B cell (primary cell): ENCODE measurements at regions not wholly inside any gene's neighbourhood (a gene's known extent, or its start where the extent isn't known, plus 50 kb on each side); places are given as distances from the start of the nearest gene placed in this dataset.

ENCODE experiments used
- ATAC-seq: fragments of 200-7000 bp; cut with Tn5 transposase; one replicate; pipeline ENCODE4 v1.10.0; 2021; ENCODE audit warnings: low read depth, mild to moderate bottlenecking, moderate number of reproducible peaks, moderate library complexity
- CTCF ChIA-PET: fragments of 350-600 bp; sonication (Branson Sonifier 250); formaldehyde crosslinking; loops from one replicate; lab custom pipeline; 2021; ENCODE audit warnings: antibody characterized with exemption, inconsistent platforms; lab: Charles Lee
- POLR2A ChIA-PET: fragments of 350-600 bp; sonication (Branson Sonifier 250); formaldehyde crosslinking; loops from one replicate; lab custom pipeline; 2021; ENCODE audit warnings: antibody characterized with exemption; lab: Charles Lee
- DNase-seq: peaks from one replicate; pipeline ENCODE4 v3.0.0; 2013
- H2AFZ ChIP-seq: 2 replicates; pipeline ENCODE4 v1.6.1; 2012; ENCODE audit warnings: mild to moderate bottlenecking, low read depth, low read length; ENCODE audit not compliant: insufficient read depth, poor library complexity, severe bottlenecking
- H3K27ac ChIP-seq, 2 donors: 1 replicate in 1 of 2; 2 replicates in 1 of 2; pipeline ENCODE4 v1.5.1; 2012 to 2013; ENCODE audit warnings: low read length in 2 of 2, mild to moderate bottlenecking in 2 of 2, moderate library complexity in 1 of 2
- H3K27me3 ChIP-seq, 4 experiments: fragments of 200-600 bp in 1 of 4; sonication (generic) in 1 of 4; replicated peaks in 1 of 4; 1 replicate in 2 of 4; 2 replicates in 2 of 4; pipeline versions ENCODE4 v1.6.1 to v1.7.0; 2013 to 2016; ENCODE audit warnings: low read length in 3 of 4, mild to moderate bottlenecking in 2 of 4, mixed read lengths in 1 of 4, moderate library complexity in 1 of 4; ENCODE audit not compliant: insufficient read depth in 4 of 4, control insufficient read depth in 3 of 4; ENCODE audit errors: control extremely low read depth in 1 of 4
- H3K36me3 ChIP-seq, 2 experiments: replicated peaks in 1 of 2; 1 replicate in 1 of 2; 2 replicates in 1 of 2; pipeline versions ENCODE4 v1.6.1 to v1.7.1; 2013; ENCODE audit warnings: low read length in 1 of 2; ENCODE audit not compliant: insufficient read depth in 2 of 2, control insufficient read depth in 1 of 2; ENCODE audit errors: control extremely low read depth in 1 of 2, extremely low read depth in 1 of 2
- H3K4me1 ChIP-seq, 2 donors: fragments of 200-600 bp in 1 of 2; sonication (generic) in 1 of 2; 1 replicate in 1 of 2; 2 replicates in 1 of 2; pipeline versions ENCODE4 v1.5.1 to v1.6.1; 2013 to 2017; ENCODE audit warnings: low read length in 2 of 2; ENCODE audit not compliant: control insufficient read depth in 2 of 2, insufficient read depth in 2 of 2
- H3K4me2 ChIP-seq: replicated peaks from 2 replicates; pipeline ENCODE3; 2012; ENCODE audit warnings: mild to moderate bottlenecking, low read depth, low read length; ENCODE audit not compliant: poor library complexity, severe bottlenecking
- H3K4me3 ChIP-seq, 5 experiments: fragments of 200-600 bp in 1 of 5; sonication (generic) in 1 of 5; 1 replicate in 3 of 5; 2 replicates in 2 of 5; pipeline versions ENCODE4 v1.5.1 to v1.7.0; 2011 to 2016; ENCODE audit warnings: low read length in 4 of 5, mild to moderate bottlenecking in 4 of 5, low read depth in 2 of 5, control low read depth in 1 of 5, moderate library complexity in 1 of 5; ENCODE audit not compliant: insufficient read depth in 1 of 5; ENCODE audit errors: control extremely low read depth in 1 of 5, extremely low read depth in 1 of 5
- H3K79me2 ChIP-seq: fragments of 200-600 bp; sonication (generic); one replicate; pipeline ENCODE4 v1.6.0; 2016; ENCODE audit warnings: low read length; ENCODE audit not compliant: control insufficient read depth, insufficient read depth
- H3K9ac ChIP-seq: fragments of 200-600 bp; sonication (generic); 2 replicates; pipeline ENCODE4 v1.6.1; 2017; ENCODE audit warnings: mild to moderate bottlenecking, low read length, moderate library complexity
- H3K9me3 ChIP-seq, 3 donors: one replicate each; pipeline versions ENCODE4 v1.6.1 to v1.7.1; 2013; ENCODE audit warnings: low read length in 2 of 3; ENCODE audit not compliant: control insufficient read depth in 2 of 3, insufficient read depth in 1 of 3; ENCODE audit errors: control extremely low read depth in 1 of 3
- H4K20me1 ChIP-seq: 2 replicates; pipeline ENCODE4 v1.6.0; 2012; ENCODE audit warnings: mild to moderate bottlenecking, low read length; ENCODE audit not compliant: insufficient read depth, control insufficient read depth, poor library complexity, severe bottlenecking
- H3K27ac Mint-ChIP-seq: one replicate; pipeline ENCODE4 v1.8.0; 2021; ENCODE audit warnings: mixed read lengths
- H3K27me3 Mint-ChIP-seq: one replicate; pipeline ENCODE4 v1.8.0; 2021; ENCODE audit warnings: mixed read lengths
- H3K4me1 Mint-ChIP-seq: one replicate; pipeline ENCODE4 v1.8.0; 2021; ENCODE audit warnings: mixed read lengths
- H3K4me3 Mint-ChIP-seq: one replicate; pipeline ENCODE4 v1.8.0; 2021; ENCODE audit warnings: mixed read lengths
- H3K9me3 Mint-ChIP-seq: one replicate; pipeline ENCODE4 v1.8.0; 2022; ENCODE audit warnings: mixed read lengths; ENCODE audit not compliant: insufficient read depth
- EZH2 ChIP-seq: IDR thresholded peaks from 2 replicates; pipeline ENCODE4 v1.6.1; 2012; ENCODE audit warnings: borderline replicate concordance, low read depth, mild to moderate bottlenecking, moderate library complexity, low read length; ENCODE audit not compliant: insufficient read depth, poor library complexity, severe bottlenecking
- WGBS: methylation state at CpG from one replicate; pipeline ENCODE4 v1.1.5; 2013; ENCODE audit warnings: missing lambda C conversion rate; ENCODE audit not compliant: insufficient coverage; 5-methylcytosine and 5-hydroxymethylcytosine counted together
- intact Hi-C: fragments of 100-400 bp; cut with micrococcal nuclease; formaldehyde crosslinking; loops from one replicate; pipeline ENCODE4 v1.10.0; 2022
- TF ChIP-seq, protein P1 (sequence below): fragments of 200-600 bp; IDR thresholded peaks from one replicate; pipeline ENCODE4 v1.8.0; 2022; ENCODE audit warnings: antibody characterized with exemption, mild to moderate bottlenecking

DNA sequence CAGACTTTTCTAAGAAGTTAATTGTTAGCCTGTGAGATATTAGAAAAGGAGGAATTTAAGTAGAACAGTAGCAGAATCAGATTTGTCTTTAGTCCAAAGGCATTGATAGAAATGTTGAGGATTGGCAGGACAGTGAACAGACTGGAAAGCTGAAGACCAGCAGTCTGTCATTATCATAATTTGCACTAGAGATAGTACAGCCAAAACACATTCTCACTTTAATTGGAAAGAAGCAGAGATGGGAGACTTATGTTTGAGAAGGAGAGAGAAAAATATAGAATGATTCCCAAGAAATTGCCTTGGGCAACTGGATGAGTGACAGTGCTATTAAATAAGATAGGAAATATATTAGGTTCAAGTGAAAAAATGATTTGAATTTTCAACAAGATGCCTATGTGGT lies 755.5 kb downstream of the SLITRK5 start:
- H3K4me1 ChIP-seq: no peaks in the 10 kb centered on the region
- CTCF ChIA-PET: no interaction called here

DNA sequence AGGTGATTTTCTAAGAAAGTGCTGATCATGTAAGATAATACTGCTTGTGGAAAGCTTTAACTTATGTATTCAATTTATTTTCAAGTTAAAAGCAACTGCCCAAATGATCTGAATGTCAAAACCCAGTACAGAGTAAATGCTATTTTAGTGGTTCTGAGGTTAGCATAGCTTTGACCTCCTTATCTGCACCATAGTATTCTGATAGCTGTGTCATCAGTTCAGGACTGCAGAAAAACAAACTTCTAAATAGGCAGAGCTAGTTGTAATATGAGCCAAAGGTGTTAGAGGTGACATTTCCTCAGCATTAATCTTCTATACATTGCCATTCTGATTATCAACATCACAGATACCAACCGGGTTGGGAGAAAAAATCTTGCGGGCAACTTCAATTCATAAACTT lies 758.7 kb downstream of the SLITRK5 start:
- Histone ChIP-seq H3K79me2 (no peaks in the 10 kb centered on the region), H2AFZ (no peak overlapping the region), H3K4me2 (no peak overlapping the region), H3K27ac (no peak overlapping the region), H3K9me3 (peaks cover 3 to 8% (median 3%) of the 10 kb centered on the region in 3 donors), H3K36me3 (no peaks in the 10 kb centered on the region), H3K27me3 (no peaks in the 10 kb centered on the region), H3K4me3 (no peak overlapping the region), H4K20me1 (no peaks in the 10 kb centered on the region), H3K9ac (no peak overlapping the region), H3K4me1 (peaks cover 0 to 13% of the 10 kb centered on the region in 2 donors)
- TF ChIP-seq EZH2: no peak
- TF ChIP-seq, protein P1, sequence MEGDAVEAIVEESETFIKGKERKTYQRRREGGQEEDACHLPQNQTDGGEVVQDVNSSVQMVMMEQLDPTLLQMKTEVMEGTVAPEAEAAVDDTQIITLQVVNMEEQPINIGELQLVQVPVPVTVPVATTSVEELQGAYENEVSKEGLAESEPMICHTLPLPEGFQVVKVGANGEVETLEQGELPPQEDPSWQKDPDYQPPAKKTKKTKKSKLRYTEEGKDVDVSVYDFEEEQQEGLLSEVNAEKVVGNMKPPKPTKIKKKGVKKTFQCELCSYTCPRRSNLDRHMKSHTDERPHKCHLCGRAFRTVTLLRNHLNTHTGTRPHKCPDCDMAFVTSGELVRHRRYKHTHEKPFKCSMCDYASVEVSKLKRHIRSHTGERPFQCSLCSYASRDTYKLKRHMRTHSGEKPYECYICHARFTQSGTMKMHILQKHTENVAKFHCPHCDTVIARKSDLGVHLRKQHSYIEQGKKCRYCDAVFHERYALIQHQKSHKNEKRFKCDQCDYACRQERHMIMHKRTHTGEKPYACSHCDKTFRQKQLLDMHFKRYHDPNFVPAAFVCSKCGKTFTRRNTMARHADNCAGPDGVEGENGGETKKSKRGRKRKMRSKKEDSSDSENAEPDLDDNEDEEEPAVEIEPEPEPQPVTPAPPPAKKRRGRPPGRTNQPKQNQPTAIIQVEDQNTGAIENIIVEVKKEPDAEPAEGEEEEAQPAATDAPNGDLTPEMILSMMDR: no peak
- H3K9me3 Mint-ChIP-seq: peaks cover 10% of the 10 kb centered on the region
- H3K27ac Mint-ChIP-seq: no peak overlapping the region
- no peak for DNase-seq
- WGBS: no CpG with 5 or more reads among the region's 2 CpGs
- ChIA-PET CTCF (no interaction called here), POLR2A (no interaction called here)
- no peak for ATAC-seq
- intact Hi-C loops: no loop called here
- H3K4me1 Mint-ChIP-seq: peaks cover 16% of the 10 kb centered on the region
- H3K27me3 Mint-ChIP-seq: no peaks in the 10 kb centered on the region
- no peak overlapping the region for H3K4me3 Mint-ChIP-seq

More for the DNA sequence above, 755.5 kb downstream of the SLITRK5 start:
- peaks cover 2% of the 10 kb centered on the region for H3K4me1 Mint-ChIP-seq
- H3K9me3 Mint-ChIP-seq: peaks cover 3% of the 10 kb centered on the region
- no peak overlapping the region for H3K9ac ChIP-seq
- no peaks in the 10 kb centered on the region for H4K20me1 ChIP-seq
- no peak for TF ChIP-seq EZH2
- TF ChIP-seq, protein P1: no peak
- H2AFZ ChIP-seq: no peak overlapping the region
- H3K4me2 ChIP-seq: no peak overlapping the region
- H3K9me3 ChIP-seq: peaks cover 0 to 8% (median 3%) of the 10 kb centered on the region in 3 donors
- DNase-seq (no peak), ATAC-seq (no peak)
- H3K27ac ChIP-seq: no peak overlapping the region
- H3K27ac Mint-ChIP-seq: no peak overlapping the region
- POLR2A ChIA-PET: no interaction called here
- H3K27me3 ChIP-seq: no peaks in the 10 kb centered on the region
- no peaks in the 10 kb centered on the region for H3K27me3 Mint-ChIP-seq
- intact Hi-C loops: no loop called here
- H3K79me2 ChIP-seq: no peaks in the 10 kb centered on the region
- H3K4me3 Mint-ChIP-seq: no peak overlapping the region
- no peaks in the 10 kb centered on the region for H3K36me3 ChIP-seq
- no peak overlapping the region for H3K4me3 ChIP-seq
